Occipital lobe (tissue), 1 donor: ENCODE measurements at regions not wholly inside any gene's neighbourhood (a gene's known extent, or its start where the extent isn't known, plus 50 kb on each side); places are given as distances from the start of the nearest gene placed in this dataset.

Experiments
- DNase-seq: peaks from one replicate; lab custom pipeline; 2025; lab: John Stamatoyannopoulos, UW

DNA sequence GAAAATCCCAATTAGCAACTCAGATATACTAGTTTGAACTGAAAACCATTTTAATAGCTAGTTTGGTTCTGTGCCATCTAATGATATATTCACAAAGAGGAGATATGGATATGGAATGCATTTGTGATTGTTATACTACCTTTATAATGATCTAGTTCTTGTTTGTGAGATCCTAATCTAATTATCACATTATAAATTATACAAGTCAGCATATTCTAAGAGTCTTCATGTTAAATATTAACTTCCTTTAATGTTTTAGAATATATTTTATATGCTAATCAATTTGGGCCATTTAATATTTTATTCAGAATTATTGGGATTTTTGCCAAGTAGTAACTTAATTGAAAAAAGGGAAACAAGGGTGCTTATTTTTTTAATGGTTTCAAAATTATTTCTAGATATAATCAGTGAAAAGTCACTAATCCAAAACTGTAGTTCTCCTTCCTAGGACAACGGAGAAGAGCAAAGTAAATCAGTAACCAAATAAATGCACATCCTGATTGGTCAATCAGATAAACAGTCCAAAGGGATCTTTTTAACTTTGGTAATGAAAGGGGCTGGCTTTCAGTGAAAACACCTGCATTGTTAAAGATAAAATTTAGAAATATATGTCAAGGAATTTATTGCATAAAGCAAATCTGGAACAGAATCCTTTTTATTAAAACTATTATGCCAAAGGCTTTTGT is 173.9 kb upstream of the MEOX2 start:
- no peak for DNase-seq

DNA sequence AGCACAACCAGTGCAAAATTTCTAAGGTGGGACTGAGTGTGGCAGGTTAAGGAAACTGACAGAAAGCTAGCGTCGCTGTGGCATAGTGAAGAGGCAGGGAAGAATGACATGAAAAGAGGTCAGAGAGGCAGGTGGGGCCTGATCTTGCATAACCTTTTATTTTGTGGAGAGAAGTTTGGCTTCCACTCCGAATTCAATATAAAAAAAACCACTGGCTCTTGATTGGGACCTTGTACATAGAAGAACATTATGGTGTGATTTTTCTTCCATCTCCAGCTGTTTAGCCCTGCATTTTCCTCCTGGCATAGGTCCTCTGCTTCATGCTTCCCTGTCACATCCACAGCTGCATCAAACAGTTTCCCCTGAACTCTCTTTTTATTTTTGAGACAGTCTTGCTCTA is 170.5 kb upstream of the MEOX2 start:
- DNase-seq: no peak

DNA sequence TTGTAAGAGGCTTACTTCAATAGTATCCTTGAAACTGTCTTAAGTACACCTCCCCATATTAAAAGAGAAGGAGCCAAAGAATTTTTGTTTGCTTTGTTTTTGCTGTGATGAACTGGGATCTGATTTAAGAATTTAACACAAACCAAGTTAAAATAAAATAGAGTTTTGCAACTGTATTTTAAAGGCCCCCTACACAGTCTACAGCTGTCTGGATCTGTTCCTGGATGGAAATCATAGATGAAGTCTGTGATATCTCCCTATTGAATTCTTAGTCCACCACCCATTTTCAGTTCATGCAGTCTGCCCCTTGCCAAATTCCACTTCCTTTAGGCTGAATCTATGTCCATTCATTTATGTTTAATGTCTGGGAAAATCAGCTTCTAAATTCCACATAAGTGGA is 169.8 kb upstream of the MEOX2 start:
- DNase-seq: no peak

DNA sequence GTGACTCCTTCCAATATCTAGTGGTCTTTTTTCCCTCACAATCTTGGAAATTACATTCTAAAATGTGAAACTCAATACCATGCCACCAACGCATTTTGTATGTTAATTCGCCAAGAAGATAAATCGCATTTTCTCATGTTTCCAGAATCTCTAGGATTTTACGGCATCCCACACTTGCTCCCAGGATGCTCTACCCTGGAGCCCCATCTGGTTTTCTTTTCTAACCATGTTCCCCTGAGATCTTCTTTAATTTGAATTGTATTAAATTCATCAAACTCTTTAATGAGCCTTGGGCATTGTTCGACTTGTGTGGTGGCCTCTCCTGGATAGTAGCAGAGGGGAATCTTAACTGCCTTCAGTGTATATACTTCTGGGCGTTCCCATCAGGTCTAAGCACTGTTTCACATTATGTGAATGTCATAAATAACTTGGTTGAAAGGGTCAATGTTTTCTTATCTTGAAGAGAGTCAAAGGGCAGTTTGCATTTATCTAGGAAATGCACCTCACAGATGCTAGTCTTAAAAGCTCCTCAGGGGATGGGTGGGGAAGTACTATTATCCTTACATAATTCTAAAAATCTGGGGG is 169.1 kb upstream of the MEOX2 start:
- no peak for DNase-seq

DNA sequence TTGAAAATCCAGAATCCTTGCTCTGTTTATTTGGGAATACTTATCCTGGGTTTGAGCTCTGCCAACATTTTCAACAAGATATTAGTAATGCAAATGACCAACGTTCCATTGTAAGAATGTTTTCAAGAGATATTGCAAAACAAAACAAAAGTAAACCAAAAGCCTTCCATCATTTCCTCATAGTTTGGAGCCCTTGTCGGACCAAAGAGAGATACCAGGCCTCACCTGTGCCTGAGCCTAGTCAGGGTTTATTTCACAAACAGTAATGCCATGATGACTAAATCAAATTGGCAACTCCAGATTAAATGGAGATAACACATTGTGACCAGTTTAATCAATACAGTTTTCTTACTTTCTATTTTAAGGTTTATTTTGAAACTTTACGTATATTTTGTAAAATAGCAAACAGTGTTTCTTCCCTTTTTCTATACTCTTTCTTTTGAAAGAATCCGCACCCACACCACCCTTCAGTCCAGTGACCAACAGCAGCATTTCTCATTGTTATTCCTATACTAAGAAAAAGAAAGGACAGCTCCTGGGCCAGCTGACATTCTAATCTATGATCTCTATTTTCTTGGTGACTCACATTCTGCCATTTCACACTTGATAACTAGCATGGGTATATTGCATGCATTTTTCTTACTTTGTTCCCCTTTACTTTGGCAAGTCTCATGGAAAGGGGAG is 168.5 kb upstream of the MEOX2 start:
- no peak for DNase-seq

DNA sequence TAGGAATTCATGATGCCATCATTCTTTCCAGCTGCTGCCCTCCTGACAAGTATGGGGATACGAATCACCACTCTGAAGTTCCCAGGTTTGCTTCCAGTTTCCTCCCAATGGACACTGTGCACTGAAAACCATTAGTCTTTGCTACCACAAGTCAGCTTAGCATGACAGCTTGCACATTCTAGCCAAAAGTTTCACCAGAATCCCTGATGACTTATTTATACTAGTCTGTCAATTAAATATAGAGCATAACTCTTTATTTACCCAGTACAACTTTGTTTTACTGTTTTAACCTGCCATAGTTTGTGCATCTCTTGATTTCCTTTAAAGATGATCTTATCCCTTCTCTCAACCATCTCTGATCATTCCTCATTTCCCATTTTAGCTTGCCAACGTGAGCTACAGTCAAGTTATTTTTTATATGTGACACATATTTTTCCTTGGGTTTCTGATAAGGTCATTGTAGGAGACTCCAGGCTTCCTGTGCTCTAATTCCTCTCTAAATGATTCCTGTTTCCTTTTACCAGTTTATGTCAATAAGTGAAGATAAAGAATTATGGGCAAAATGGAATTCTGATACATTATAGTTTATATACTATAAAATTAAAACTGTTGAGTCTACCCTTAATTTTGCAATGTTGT is 167.5 kb upstream of the MEOX2 start:
- no peak for DNase-seq

DNA sequence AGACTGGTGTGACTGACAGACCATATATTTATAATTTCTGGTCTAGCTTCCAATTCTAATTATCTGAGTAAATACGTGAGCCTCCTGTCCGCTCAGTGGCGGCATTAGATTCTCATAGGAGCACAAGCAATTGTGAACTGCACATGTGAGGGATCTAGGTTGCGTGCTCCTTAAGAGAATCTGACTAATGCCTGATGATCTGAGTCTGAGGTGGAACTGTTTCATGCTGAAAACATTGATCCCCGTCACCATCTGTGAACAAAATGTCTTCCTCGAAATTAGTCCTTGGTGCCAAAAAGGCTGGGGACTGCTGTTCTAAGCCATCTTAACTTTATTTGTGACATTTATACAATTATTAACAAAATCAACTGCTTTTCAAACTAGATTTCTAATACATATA is 164.7 kb upstream of the MEOX2 start:
- no peak for DNase-seq

DNA sequence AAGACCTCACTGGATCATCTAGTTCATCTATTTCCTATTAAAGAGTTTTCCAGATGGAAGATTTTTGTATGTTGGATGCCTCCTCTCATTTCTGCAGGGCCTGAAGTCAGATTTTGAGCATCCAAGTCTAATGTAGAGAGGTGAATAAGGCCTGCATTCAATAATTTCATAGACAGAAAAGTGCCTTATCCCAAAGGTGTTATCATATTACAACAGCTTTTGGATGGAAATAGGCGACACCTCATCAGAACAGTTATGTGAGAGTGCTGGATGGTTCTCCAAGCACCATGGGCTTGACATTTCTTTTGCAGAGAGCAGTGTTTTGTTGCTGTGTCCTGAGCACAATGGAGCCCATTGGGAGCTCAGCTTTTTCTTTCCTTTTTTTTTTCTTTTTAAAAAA is 162.4 kb upstream of the MEOX2 start:
- DNase-seq: no peak

DNA sequence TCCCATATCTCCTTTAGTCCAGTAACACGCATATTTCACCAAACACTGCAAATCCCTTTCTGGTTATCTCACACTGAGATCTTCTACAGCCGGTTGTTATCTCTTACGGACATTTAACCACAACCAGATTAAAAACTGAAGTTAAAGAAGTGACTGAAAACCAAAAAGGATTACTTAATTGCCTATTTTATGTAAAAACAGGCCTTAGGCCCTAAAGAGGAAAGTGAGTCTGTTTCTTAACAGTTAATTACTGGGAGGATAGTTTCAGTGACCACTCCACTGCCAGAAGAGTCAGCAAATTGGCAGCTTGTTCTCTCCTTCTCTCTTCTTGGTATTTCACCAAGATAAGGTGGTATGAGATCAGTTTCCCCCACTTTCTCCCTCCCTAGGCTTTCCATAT is 161.9 kb upstream of the MEOX2 start:
- no peak for DNase-seq

DNA sequence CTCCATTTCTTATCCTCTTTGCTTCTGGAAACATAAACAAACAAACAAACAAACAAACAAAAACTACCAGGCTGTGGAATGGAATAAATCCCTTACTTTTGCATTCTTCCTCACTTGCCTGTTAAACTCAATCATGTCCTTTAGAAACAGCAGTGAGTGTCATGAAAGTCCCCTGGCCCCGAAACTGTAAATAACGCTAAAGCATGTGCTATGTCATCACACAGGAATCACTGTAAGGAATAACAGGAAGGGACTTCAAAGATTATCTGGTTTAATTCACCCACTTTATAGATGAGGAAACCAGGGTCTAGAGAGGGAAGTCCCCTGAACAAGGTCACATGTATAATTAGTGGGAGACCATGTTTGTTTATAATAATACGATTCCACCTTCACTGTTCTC is 159.4 kb upstream of the MEOX2 start:
- DNase-seq: no peak

DNA sequence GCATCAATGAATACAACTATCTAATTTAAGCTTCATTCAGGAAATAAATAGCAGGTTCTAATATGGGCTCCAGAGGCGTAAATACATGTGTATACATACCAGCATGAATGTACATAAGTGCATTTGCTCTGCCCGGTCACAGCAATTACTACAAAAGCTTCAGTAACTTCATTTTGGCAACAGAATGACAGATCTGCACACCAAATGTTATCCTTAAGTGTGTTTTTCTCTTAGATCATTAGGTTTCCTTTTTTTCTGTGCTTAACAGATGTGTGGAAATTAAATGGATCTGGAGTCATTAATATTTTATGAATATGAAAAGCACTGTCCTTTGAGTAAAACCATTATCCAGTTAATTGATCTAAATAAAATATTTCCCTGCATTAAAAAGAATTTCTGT is 159.0 kb upstream of the MEOX2 start:
- no peak for DNase-seq

DNA sequence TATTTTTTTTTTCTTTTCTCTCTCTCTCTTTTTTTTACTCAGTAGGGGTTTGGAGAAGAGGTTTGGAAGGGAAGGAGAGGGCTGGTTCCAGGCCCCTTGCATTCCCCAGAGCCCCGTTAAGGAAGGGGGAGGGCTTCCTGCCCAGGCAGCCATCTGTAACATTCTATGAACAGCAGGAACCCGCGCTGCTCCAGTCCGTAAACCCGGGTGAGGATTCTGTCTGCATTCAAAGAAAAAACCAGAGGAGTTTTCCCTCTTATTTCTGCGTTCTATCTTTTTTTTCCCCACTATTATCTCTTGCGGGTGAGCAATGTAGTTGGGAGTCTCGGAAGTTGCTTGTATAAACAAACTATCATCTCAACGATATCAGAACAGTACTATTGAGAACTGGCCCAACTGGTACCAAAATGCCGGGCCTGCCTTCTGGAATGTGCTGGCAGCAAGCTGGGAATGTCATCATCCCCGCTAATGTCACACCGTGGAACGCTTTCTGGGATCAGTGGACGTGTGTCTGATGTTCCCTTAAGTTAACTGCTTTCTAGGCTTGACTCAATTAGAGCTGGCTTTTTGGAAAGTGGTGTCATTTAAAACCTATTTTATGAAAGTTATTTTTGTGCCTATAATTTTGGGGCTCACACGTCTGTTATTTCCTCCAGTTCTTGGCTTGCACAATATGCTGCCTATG is 153.1 kb upstream of the MEOX2 start:
- no peak for DNase-seq

DNA sequence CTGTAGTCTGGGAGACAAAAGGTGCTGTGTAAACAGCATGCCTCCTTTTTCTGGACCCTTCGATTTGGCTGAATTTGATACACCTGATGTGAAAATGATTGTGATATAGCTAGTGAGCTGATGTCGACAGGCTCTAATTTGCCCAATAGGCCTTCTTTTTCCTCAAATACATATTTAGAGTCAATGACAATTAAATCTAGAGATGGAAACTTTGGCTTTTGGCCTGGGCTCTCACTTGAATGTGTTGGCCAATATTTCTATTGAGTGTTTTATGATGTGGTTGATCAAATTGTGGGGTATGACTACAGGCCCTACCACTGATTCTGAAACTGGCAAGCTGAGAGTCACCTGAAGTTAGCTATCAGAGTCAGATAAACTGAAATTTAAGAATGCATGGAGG is 151.8 kb upstream of the MEOX2 start:
- no peak for DNase-seq

DNA sequence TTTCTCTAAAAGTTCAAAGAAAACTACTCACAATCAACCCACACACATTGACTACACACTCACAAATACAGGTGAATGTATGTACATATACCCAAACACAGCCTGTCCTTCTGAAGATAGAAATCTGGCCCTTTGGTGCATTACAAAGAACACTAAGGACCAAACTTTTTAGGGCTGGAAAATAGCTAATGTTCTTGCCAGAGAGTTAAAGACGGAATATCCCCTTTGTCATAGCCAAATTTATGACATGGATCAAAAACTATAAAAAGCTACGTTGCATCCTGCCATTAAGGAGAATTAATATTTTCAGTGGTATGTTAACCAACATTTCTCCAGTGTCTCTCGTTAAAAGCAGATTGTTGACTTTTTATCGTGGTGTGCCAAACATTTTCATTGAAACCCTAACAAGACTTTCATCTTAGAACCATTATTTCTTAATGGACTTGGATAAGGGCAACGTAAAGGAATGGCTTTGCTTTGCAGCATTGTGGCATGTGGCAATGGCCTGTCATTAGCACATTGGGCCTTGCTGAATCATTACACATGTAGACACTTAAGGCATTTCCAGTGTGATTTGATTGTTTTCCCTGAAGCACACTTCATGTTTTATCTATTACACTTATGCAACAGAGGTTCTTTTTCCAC is 150.9 kb upstream of the MEOX2 start:
- DNase-seq: no peak

DNA sequence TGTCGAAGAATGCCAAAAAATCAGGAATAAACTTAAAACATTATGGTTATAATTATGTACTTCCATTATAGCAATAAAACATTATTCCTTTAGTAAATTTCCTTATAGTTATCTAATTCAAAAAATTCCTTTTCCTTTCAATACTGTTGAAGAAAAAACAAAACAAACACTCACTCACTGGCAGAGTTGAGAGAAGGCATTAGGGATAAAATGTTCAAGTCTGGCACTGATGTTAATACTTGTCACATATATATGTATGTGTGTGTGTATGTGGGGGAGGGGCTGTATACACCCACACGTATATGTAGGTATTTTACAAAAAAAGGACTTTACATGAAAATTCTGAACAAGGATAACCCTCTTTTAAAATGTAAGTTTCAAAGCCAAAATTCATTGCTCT is 150.2 kb upstream of the MEOX2 start:
- no peak for DNase-seq

DNA sequence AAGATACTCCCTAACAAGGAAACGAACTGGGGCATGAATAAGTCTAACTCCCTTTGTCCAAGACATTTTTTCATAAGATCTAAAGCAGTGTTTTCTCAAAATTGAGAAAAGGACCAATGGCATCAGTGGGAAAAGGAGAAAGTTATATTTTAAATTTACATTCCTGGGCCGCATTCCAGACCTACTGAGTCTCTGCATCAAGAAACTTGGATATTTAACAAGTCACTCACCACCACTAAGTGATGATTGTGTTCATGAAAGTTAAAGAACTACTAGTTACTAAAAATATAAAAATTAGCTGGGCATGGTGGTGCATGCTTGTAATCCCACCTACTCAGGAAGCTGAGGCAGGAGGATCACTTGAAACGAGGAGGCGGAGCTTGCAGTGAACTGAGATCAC is 149.6 kb upstream of the MEOX2 start:
- DNase-seq: no peak

DNA sequence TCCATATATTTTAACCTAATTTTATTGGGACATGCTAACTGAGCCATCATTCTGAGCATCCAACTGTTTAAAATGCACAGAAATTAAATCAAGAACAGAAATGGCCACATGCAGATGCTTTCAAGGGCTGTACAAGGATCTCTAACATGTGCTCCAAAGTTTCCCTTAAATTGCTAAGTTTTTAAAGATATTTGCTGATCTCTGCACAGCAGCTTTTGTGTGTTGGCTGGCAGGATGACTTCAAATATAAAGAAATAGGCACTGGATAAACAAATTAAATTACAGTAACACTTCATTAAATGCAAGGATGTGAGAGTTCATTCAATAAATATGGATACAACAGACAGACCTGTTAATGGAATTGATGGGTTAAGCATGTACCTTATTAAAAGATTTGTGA is 148.0 kb upstream of the MEOX2 start:
- DNase-seq: no peak

DNA sequence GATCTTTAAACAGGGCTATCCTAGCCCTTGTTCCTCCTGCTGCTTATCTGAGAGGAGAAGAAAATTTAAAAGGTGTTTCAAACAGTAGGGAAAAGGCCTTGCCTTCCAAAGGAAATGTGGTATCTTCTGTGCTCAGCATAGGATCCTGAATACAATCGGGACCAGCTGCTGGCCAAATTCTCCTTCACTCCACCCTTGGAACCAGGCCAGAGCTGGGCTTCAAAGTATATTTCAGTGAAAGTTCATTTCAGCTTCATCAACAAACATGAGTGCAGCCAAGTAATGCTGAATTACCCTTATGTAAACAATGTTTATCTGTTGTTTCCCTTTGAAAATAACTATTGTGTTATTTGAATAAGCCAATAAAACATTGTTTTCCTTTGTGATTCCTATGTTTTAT is 146.5 kb upstream of the MEOX2 start:
- no peak for DNase-seq

DNA sequence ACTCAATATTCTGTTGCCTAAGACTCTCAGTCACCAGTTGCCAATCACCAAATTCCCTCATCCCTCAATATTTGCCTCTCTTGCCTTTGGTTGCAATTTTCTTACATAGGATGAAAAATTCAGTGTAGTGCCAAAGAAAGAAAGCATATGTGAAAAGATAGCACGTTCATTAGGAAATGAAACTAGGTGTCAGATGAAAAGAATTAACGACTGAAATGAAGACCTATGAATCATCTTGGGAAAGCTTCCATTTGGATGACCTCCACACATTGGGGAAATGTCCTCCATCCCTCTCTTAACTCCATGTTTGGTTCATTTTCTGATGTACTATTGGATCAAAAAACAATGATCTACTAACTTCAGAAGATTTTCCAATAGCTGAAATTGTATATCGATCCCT is 145.1 kb upstream of the MEOX2 start:
- no peak for DNase-seq

DNA sequence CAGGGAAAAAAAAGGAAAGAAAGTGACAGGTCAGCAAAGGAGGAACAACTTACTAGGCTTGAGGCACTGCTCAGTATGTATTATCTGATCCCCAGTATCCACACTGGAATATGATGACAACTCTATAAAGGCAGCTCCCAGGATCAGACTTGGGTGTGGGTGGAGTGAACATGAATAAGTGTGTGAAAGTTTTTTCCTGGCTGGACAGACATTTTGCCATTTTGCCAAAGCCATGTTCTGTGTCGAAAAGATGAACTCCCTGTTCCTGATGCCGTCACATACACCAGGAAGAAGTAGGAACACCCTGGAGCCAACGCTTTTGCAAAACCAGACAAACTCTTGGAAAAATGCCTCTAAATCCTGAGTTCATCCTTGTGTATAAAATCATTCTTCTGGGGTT is 143.2 kb upstream of the MEOX2 start:
- DNase-seq: no peak

DNA sequence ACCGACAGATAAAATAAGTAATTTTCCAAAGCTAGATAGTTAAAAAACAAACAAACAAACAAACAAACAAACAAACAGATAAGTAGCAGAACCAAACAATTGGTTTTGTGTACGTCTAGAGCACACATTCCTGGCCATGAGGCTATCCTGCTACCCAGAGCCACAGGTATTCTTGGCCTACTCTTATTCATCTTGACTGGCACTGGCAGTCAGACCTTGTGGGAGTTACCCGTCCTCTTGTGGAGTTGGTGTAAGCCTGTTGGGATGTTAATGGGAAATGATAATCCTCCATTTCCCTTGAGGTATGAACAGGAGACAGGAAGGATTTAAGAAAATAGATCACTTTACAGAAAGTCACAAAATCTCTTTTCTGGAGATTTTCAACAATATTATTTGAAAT is 142.4 kb upstream of the MEOX2 start:
- DNase-seq: no peak
